Mononuclear cell (primary cell): ENCODE measurements at regions not wholly inside any gene's neighbourhood (a gene's known extent, or its start where the extent isn't known, plus 50 kb on each side); places are given as distances from the start of the nearest gene placed in this dataset.
"Not testable (repeated sequence)": the region's sequence is repeated elsewhere in the genome, so short reads cannot be mapped to it uniquely, and the experiment has no call there.

Source experiments
- H3K27me3 ChIP-seq: 2 replicates; pipeline ENCODE4 v1.6.0; 2011; ENCODE audit warnings: low read length, control low read depth; ENCODE audit not compliant: insufficient read depth
- H3K4me1 ChIP-seq: 2 replicates; pipeline ENCODE4 v1.5.1; 2011; ENCODE audit warnings: mild to moderate bottlenecking, low read length, control low read depth; ENCODE audit not compliant: insufficient read depth
- H3K4me3 ChIP-seq: 2 replicates; pipeline ENCODE4 v1.5.1; 2011; ENCODE audit warnings: mild to moderate bottlenecking, low read length, moderate library complexity
- H3K9me3 ChIP-seq: 2 replicates; pipeline ENCODE4 v1.5.1; 2011; ENCODE audit warnings: low read depth, mild to moderate bottlenecking, control low read depth, low read length

DNA sequence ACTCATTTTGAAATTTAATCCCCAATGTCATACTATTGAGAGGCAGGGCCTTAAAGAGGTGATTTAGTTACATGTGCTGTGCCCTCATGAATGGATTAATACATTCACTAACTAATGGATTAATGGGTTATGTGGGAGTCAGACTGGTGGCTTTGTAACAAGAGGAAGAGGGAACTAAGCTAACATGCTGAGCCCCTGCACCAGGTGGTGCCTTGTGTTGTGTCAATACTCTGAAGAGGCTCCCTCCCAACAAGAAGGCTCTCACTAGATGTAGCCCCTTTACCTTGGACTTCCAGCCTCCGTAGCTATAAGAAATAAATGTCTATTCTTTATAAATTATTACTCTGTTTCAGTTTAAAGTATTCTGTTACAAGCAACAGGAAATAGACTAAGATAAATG is 411.9 kb upstream of the EMCN start:
- no peaks in the 10 kb centered on the region for H3K27me3 ChIP-seq
- H3K4me1 ChIP-seq, result no peaks in the 10 kb centered on the region
- H3K9me3 ChIP-seq, result no peaks in the 10 kb centered on the region
- no peak overlapping the region for H3K4me3 ChIP-seq

DNA sequence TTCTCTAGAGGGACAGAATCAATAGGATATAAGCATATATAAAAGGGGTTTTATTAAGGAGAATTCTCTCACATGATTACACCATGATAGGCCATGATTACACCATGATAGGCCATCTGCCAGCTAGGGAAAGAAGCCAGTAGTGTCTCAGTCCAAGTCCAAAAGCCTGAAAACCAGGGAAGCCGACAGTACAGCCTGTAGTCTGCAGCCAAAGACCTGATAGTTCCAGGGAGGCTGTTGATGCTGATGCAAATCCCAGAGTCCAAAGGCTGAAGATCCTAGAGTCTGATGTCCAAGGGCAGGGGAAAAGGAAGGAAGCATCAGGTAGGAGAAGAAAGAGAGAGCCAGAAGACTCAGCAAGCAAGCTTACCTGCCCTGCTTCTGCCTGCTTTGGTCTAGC is 411.3 kb upstream of the EMCN start:
- H3K4me3 ChIP-seq, result no peak overlapping the region
- H3K4me1 ChIP-seq, result no peaks in the 10 kb centered on the region
- no peaks in the 10 kb centered on the region for H3K27me3 ChIP-seq
- H3K9me3 ChIP-seq, result no peaks in the 10 kb centered on the region

DNA sequence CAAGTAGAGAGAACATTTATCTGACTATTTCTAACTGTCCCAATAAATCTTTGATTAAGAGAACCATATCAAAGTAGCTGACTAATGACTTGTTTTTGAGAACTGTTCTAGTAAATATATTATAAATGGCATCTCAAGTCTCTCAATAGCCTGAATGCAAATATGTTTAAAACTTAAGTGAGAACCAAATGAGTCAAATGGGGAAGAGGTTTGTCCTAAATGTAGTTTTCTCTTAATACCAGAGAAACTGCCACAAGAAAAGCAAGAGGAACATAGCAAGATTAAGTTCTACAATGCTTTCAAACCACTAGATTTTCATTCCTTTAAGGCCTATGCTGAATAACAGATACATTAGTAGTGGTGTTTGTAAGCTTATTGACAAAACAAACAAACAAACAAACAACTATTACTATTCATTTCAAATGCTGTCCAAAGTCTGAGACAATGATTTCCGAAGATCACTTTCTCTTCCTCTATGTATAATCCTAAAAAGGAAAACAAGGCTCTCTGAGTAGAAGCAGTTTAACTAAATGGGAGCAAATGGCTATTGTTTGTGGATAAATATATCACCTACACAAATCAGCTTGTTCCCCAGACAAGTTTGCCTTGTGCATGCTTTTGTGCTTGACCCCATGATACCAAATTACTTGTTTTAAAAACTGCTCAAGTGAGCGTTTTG is 408.4 kb upstream of the EMCN start:
- H3K4me3 ChIP-seq, result no peak overlapping the region
- H3K4me1 ChIP-seq, result no peaks in the 10 kb centered on the region
- no peaks in the 10 kb centered on the region for H3K27me3 ChIP-seq
- no peaks in the 10 kb centered on the region for H3K9me3 ChIP-seq

DNA sequence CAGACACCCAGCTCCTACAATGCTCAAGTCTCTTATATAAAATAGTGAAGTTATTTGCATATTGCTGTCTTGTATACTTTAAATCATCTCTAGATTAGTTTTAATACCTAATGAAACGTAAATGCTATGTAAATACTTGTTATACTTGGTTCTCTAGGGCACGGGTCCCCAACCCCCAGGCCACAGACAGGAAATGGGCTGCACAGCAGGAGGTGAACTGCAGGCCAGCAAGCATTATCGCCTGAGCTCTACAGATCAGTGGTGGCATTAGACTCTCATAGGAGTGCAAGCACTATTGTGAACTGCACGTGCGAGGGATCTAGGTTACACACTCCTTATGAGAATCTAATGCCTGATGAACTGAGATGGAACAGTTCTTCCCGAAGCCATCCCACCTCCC is 395.9 kb upstream of the EMCN start:
- Histone ChIP-seq H3K4me1 (no peaks in the 10 kb centered on the region), H3K9me3 (no peaks in the 10 kb centered on the region), H3K4me3 (no peak overlapping the region), H3K27me3 (peaks cover 3% of the 10 kb centered on the region)

DNA sequence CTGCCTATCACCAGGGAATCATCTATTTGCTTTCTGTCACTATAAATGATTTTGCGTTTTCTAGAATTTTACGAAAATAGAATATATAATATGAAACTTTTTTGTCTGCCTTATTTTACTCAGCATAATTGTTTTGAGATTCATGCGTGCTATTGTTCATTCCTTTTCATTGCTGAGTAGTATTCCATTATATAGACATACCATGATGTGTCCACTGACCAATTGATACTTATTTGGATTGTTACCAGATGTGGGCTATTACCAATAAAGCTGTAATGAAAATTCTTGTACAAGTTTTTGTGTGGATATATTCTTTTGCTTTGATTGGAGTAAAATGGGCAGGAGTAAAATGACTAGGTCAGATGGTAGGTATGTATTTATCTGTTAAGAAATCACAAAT is 390.7 kb upstream of the EMCN start:
- Histone ChIP-seq H3K4me3 (no peak overlapping the region), H3K4me1 (no peaks in the 10 kb centered on the region), H3K9me3 (no peaks in the 10 kb centered on the region), H3K27me3 (no peaks in the 10 kb centered on the region)

DNA sequence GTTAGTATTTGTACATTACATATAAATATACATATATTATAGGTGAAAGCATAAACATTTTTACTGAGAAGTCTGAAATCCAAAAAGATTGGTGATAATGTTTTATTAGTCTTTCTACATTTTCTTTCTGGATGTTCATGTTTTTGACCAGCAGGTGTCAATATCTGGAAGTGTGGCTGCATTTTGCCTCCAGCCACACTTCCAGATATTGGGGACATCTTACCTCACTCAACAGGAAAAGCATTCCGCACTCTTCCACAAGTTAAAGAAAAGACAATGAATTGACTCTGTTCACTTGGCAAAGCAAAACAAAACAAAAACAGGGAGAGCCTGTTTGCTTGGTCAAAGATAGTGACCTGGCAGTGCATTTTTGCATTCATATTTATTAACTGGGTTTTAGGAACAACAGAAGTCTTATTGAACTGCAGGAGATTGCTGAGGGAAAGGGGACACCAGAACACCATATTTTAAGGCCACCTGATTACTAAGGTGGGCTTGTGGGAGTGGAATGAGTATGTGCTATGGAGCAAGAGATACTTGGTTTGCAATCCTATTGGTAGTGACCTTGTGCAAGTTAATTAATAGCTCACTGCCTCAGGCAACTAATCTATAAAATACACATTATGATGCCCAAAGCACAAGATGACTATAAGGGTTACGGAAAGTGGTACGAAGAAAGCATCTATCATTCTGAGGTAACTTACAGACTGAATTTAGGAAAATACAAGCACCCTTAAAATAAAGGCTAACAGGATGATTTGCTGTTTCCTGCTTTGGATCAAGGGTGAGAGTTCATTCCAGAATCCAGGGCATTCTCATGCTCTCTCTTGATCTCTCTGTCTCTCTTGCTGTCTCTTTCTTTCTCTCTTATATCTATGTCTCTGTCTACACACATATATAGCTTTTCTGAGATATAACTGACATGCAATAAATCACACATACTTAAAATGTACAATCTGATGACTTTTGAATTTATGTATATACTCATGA is 389.9 kb upstream of the EMCN start:
- Histone ChIP-seq H3K9me3 (no peaks in the 10 kb centered on the region), H3K4me3 (no peak overlapping the region), H3K4me1 (no peaks in the 10 kb centered on the region), H3K27me3 (no peaks in the 10 kb centered on the region)

DNA sequence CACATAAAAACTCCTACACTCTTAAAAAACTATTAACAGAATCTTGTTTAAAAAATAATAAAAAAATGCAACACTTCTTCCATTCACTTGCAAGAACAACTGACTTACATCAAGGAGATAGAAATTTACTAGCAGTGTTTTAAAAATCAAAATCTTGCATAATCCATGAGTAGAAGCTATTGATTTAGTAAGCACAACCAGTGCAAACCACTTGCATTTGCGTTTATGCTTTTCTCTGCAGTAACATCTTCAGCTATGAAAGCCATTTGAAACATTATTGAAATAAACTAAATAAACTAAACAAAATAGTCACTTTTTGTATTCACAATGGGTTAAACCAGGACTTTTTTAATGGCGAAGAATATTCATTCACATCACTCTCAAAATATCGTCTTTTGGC is 389.2 kb upstream of the EMCN start:
- no peaks in the 10 kb centered on the region for H3K27me3 ChIP-seq
- no peaks in the 10 kb centered on the region for H3K9me3 ChIP-seq
- H3K4me1 ChIP-seq, result no peaks in the 10 kb centered on the region
- H3K4me3 ChIP-seq, result no peak overlapping the region

DNA sequence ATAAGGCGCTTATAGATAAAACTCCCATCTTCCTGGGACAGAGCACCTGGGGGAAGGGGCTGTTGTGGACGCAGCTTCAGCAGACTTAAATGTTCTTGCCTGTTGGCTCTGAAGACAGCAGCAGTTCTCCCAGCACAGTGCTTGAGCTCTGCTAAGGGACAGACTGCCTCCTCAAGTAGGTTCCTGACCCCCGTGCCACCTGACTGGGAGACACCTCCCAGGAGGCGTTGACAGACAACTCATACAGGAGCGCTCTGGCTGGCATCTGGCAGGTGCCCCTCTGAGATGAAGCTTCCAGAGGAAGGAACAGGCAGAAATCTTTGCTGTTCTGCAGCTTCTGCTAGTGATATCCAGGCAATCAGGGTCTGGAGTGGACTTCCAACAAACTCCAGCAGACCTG is 383.1 kb upstream of the EMCN start:
- not testable (repeated sequence) for H3K9me3 ChIP-seq, H3K4me3 ChIP-seq, H3K4me1 ChIP-seq, H3K27me3 ChIP-seq

DNA sequence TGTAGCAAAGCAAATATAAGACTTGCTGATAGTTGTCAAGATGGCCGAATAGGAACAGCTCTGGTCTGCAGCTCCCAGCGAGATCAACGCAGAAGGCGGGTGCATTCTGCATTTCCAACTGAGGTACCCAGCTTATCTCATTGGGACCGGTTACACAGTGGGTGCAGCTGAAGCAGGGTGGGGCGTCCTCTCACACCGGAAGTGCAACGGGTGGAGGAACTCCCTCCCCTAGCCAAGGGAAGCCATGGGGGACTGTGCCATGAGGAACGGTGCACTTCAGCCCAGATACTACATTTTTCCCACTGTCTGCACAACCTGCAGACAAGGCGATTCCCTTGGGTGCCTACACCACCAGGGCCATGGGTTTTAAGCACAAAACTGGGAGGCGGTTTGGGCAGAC is 382.3 kb upstream of the EMCN start:
- H3K27me3 ChIP-seq, result peaks cover 3% of the 10 kb centered on the region
- no peak overlapping the region for H3K4me3 ChIP-seq
- peaks cover 4% of the 10 kb centered on the region for H3K4me1 ChIP-seq
- no peaks in the 10 kb centered on the region for H3K9me3 ChIP-seq

DNA sequence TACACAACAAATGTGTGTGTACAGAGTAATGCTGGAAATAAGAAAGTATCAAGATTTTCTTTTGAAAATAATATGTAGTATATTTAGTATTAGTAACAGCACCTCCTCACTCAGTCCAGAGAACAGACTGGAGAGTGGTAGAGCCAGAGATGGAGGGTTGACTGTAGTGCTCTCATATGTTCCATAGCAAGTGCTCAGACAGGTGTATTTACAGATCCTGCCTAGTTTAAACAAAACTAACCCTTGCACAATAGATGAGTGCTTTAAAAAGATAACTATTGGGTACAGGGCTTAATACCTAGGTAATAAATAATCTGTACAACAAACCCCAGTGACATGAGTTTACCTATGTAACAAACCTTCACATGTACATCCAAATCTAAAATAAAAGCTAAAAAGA is 381.0 kb upstream of the EMCN start:
- Histone ChIP-seq H3K9me3 (no peaks in the 10 kb centered on the region), H3K4me1 (peaks cover 4% of the 10 kb centered on the region), H3K4me3 (no peak overlapping the region), H3K27me3 (peaks cover 3% of the 10 kb centered on the region)

DNA sequence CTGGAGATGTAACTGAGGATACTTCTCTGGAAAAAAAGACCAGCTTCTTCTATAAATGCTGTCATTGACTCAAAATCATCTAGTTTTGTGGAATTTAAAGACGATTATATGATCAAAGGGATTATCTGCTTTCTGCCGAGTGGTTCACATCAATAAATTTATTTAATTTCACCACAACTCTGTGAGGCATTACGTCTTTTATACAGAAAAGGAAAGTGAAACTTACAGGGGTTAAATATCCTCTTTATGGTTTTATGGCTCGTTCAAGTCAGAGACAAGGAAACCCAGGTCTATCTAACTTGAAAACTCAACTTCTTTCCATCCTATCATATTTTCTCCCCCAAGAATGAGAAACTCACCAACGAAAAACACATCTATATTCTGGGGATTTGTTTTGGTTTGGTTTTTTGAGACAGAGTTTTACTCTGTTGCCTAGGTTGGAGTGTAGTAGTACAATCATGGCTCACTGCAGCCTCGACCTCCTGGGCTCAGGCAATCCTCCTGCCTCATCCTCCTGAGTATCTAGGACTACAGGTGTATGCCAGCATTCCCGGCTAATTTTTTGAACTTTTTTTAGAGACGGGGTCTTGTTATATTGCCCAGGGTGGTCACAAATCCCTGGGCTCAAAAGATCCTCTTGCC is 377.9 kb upstream of the EMCN start:
- Histone ChIP-seq H3K4me3 (peak overlapping the region; percentile 28), H3K27me3 (peaks cover 3% of the 10 kb centered on the region), H3K9me3 (no peaks in the 10 kb centered on the region), H3K4me1 (peaks cover 4% of the 10 kb centered on the region)

DNA sequence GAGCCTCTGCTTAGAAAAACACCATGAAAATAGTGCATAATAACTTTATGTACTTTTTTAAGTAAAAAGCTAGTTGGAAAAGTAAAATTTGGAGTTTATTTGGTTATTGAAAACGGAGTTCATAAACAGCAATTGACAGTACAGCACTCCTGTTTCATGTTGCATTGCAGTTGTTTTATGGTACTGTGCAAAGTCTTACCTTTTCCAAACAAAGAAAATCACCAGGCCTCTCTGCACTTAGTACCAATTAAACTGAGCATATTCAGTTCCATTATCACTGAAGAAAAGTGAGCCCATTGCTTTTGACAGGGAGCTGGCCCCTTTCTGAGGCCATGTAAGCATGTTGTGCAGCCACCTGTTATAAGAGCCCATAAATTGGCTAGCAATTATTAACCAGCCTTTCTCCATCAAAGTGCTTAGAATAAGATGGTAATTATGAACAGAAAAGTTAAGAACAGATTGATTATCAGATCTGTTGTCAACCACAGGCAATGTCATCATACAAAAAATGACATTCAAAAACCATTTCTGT is 376.6 kb upstream of the EMCN start:
- Histone ChIP-seq H3K4me3 (no peak overlapping the region), H3K9me3 (no peaks in the 10 kb centered on the region), H3K4me1 (peaks cover 4% of the 10 kb centered on the region), H3K27me3 (peaks cover 3% of the 10 kb centered on the region)

DNA sequence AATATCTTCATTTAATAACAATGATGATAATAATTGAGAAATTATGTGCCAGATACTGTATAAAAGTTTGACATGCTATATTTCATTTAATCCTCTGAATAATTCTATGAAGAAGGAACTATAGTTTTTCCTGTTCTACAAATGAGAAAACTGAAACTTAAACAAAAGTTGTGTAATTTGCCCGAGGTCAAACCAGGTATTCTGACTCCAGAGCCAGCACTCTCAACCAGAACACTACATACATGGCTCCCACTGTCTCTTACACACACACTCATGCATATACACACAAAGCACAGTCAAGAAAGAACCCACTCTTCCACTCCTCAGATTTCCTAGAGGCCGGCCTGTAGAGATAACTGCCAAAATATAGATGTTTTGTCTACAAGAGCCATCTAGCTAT is 374.0 kb upstream of the EMCN start:
- H3K27me3 ChIP-seq, result no peaks in the 10 kb centered on the region
- no peaks in the 10 kb centered on the region for H3K9me3 ChIP-seq
- H3K4me3 ChIP-seq, result no peak overlapping the region
- H3K4me1 ChIP-seq, result peaks cover 4% of the 10 kb centered on the region

DNA sequence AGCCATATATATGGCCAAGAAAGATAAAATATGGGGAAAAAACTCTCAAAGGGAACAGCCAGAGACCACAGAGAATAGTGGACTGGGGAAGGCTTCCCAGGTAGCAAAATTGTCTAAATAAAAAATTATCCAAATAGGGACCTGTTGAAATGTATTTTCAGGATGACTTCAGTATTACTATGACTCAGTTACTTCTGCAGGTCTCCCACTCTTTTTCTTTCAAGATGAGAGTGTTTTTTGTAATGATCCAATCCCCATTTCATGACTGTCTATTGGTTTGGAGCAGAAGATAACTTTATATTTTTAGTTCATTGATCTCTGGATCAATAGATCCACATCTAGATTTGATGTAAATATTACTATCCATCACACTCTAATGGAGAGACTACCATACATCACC is 372.1 kb upstream of the EMCN start:
- no peaks in the 10 kb centered on the region for H3K27me3 ChIP-seq
- H3K9me3 ChIP-seq, result peaks cover 12% of the 10 kb centered on the region
- H3K4me1 ChIP-seq, result no peaks in the 10 kb centered on the region
- H3K4me3 ChIP-seq, result no peak overlapping the region

DNA sequence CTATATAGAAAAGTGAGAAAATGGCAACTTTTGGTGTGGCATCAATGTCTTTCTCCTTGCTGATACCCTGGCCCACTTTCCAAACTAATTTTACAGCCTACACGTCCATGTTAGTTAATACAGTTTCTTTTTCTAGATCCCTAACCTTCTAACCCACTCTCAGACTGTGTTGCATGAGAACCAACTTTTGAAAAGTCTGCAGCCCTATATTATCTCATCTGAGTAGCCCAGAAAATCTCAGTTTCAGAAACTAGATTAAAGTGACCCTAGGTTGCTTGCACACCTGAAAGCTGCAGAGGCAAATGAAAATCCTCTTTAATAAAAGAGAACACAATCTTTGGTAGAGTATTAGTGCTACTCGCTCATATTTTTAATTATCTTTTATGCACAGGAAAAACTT is 371.6 kb upstream of the EMCN start:
- H3K27me3 ChIP-seq, result no peaks in the 10 kb centered on the region
- H3K9me3 ChIP-seq, result peaks cover 12% of the 10 kb centered on the region
- no peak overlapping the region for H3K4me3 ChIP-seq
- H3K4me1 ChIP-seq, result no peaks in the 10 kb centered on the region
